NK-92 treated with Interleukin-12 subunit alpha and Interleukin-12 subunit beta, amount 100 ng/mL, for 24 hours (cell line): ENCODE measurements at regions not wholly inside any gene's neighbourhood (a gene's known extent, or its start where the extent isn't known, plus 50 kb on each side); places are given as distances from the start of the nearest gene placed in this dataset.
A peak's percentile ranks its signal among the peaks of the same experiment; 100 is the strongest.

Experiments used
- DNase-seq: peaks from one replicate; lab custom pipeline; 2025; lab: John Stamatoyannopoulos, UW

DNA sequence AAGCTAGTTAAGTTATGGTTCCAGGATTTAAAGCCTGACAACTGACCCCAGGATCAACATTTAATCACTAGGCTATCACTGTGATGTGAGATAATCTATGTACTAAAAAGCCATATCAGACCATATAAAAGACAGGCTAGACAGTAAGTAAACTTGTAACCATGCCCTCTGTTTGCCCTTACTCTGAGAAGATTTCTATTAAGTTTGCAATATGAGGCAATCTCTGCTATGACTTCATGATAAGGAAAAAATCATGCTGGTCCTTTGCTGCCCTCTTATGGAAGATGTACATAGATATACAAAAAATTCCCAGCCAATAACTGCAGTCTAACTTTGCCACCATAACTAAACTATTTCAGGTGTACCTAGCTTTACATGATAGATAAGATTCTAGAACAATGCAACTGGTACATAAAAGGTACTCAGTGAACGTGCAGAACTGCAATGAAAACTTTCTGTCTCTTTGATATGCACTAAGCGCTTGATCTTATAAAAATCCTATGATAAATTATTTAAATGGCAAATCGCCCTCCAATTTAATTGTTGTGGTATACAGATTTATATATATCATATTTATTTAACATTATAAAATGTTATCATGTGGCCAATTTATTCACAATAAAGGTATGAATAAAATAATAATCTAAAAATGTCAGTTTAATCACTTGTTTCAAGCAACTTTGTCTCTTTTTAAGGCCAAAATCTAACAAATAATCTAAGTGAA is 70.5 kb downstream of the FAM217A start:
- DNase-seq: no peak

DNA sequence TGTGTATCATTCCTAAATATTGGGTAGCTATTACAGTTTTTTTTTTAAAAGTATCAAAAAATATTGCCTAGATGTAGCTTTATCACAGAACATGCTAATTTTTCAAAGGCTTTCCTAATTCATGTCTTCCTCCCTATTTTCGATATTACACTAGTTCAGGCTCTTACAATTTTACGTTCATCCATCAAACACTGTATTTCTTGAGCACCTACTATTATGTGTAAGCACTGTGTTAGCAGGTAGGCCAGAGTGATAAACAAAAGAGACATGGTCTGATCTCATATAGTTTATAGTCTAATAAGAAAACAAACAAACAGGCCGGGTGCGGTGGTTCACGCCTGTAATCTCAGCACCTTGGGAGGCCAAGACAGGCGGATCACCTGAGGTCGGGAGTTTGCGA is 69.5 kb downstream of the FAM217A start:
- DNase-seq: no peak

DNA sequence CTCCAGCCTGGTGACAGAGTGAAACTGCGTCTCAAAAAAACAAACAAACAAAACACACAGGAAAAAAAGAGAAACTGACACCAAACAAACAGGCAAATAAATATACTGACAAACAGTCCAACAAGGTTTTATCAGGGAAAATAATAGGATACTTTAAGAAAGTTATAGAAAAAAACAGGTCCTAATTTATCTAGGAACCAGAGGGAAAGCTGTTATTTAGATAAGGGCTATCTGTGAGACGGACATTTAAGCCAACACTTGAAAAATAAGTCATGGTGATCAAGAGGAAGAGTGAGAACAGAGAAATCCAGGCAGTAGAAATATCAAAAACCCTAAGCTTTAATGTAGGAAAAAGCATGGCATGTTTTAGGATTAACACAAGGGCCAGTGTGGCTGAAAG is 68.9 kb downstream of the FAM217A start:
- DNase-seq: no peak

DNA sequence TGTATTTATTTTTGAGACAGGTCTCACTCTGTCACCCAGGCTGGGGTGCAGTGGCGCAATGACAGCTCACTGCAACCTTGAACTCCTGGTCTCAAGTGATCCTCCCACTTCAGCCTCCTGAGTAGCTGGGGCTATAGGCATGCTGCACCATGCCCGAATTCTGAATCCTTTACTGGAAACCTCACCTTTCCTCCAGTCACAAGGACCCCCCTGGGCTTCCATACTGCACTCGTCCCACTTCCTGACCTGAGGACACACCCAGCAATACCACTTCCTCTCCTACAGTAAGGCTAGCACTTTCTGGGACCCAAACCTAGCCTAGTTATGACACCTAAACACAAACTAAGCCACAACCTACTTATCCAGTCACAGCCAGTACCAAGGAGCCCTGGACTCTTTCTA is 68.2 kb downstream of the FAM217A start:
- DNase-seq: peak; percentile 28

DNA sequence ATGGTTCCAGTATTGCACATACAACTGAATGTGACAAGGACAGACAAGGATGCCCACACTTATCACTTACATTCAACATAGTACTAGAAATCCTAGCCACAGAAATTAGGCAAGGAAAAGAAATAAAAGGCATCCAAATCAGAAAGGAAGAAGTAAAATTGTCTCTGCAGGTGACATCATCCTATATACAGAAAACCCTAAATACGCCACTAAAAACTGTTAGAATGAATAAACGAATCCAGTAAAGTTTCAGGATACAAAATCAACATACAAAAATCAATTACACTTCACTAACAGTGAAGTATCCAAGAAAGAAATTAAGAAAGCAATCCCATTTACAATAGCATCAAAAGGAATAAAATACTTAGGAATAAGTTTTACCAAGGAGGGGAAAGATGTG is 66.1 kb downstream of the FAM217A start:
- DNase-seq: no peak

DNA sequence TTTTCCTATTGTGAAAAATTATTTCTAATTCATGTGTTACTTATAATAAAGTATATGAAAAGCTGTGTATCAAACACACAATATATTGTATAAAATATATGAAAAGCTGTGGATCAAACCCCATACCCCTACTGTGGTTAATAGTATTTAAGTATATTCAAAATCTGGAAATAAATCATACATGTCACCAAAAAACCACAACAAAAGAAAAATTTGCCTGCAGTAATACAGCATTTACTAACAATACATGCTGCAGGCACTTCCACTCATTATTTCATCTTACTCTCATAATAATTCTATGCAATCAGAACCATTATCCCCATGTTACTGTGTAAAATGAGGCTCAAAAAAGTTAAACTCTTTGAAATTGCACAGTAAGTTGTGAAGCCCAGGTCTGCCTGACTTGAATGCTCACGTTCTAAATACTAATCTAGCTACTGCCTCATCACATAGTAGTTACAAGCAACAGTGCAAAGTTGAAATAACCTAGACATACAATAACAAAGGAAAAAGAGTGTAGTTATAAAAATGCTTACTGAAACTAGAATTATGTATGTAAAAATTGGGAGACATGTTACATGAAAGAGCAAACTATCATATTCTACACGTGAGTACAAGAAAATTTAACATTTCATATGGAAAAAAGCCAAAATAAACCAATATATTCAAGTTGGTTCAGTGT is 61.7 kb downstream of the FAM217A start:
- no peak for DNase-seq

DNA sequence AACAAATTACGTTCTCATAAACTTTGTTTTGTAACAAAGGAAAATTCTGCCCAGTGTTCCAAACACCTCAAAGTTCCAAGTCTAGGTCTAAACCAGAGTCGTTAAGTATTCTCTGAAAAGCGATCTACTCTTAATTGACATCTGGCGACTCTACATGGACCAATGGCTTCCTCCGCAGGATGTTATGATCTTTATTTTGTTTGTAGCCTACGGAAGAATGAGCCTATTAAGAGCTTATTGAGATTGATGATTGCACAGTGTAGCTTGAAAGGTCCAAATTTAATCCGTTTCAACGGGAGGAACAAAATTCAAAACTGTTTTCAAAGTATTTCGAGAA is 61.1 kb downstream of the FAM217A start:
- no peak for DNase-seq

DNA sequence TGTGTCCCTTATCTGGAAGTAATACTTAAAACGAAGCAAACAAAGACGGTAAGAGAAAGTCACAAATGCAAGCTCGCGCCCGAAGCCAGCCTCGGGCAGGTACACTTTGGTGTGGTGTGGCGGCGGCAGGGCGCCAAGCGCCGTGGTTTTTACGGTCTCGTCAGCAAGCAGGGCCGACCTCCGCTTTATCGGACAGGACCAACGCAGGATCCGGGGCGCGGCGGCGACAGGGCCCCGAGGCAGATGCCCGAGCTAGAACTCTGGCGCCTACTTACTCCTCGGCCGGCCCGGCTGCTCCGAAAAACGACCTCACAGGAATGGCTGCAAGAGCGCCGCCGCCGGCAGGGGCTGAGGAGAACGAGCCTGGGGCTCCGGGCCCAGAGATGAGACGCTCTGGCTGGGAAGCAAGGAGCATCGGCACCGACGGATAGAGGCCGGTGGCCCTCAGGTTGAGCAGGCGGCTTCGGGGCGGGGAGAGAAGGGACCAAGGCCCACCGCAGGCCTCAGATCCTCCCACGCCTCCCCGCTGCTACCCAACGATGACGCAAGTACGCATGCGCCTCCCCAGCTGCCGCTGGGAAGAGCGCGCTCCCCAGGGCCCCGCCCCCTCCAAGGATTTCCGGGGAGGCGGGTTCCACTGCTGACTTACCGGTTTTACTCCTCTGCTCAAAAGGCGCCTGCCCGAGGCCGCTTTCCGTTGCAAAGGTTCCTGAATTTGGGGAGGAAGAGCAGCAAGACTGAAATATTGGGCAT is 60.6 kb downstream of the FAM217A start:
- DNase-seq: peak; percentile 96
